IMR-90 (cell line): ENCODE measurements at regions not wholly inside any gene's neighbourhood (a gene's known extent, or its start where the extent isn't known, plus 50 kb on each side); places are given as distances from the start of the nearest gene placed in this dataset.

Experiments used
- ATAC-seq: fragments of 200-7000 bp; cut with Tn5 transposase; 2 replicates; pipeline ENCODE4 v1.9.1; 2020; ENCODE audit warnings: low read depth, mild to moderate bottlenecking, moderate library complexity
- BruUV-seq: library from RNA; stranded (reverse); fragments of 400-500 nt; replicated peaks from 2 replicates; lab custom pipeline; 2021; lab: Mats Ljungman, UMichigan
- CTCF ChIA-PET: fragments of 300-600 bp; formaldehyde crosslinking; extraction: SDS; loops from one replicate; lab custom pipeline; 2021; ENCODE audit warnings: antibody characterized with exemption; lab: Yijun Ruan, JAX
- POLR2A ChIA-PET: fragments of 300-600 bp; sonication (Branson Sonifier 250); formaldehyde crosslinking; loops from one replicate; lab custom pipeline; 2022; ENCODE audit warnings: antibody characterized with exemption; ENCODE audit not compliant: unreplicated experiment; lab: Charles Lee
- DNase-seq: peaks from one replicate; pipeline ENCODE4 v3.0.0; 2013
- H2AFZ ChIP-seq: replicated peaks from 2 replicates; pipeline ENCODE3; 2013; ENCODE audit warnings: low read length, mild to moderate bottlenecking; ENCODE audit not compliant: poor library complexity
- H2AK5ac ChIP-seq: 2 replicates; pipeline ENCODE4 v1.6.1; 2013; ENCODE audit warnings: low read depth, low read length, inconsistent platforms
- H2AK9ac ChIP-seq: replicated peaks from 2 replicates; pipeline ENCODE3; 2013; ENCODE audit warnings: mild to moderate bottlenecking, low read depth, low read length, moderate library complexity; ENCODE audit not compliant: poor library complexity
- H2BK120ac ChIP-seq: 2 replicates; pipeline ENCODE4 v1.6.1; 2013; ENCODE audit warnings: low read depth, low read length, inconsistent platforms
- H2BK15ac ChIP-seq: 3 replicates; pipeline ENCODE4 v1.6.1; 2013; ENCODE audit warnings: low read depth, low read length, inconsistent platforms
- H2BK20ac ChIP-seq: 2 replicates; pipeline ENCODE4 v1.6.1; 2013; ENCODE audit warnings: low read depth, mild to moderate bottlenecking, inconsistent platforms, low read length, moderate library complexity
- H2BK5ac ChIP-seq: 2 replicates; pipeline ENCODE4 v1.6.1; 2013; ENCODE audit warnings: mild to moderate bottlenecking, low read depth, low read length, inconsistent platforms; ENCODE audit not compliant: poor library complexity, severe bottlenecking
- H3K14ac ChIP-seq: replicated peaks from 2 replicates; pipeline ENCODE4 v1.6.1; 2013; ENCODE audit warnings: low read depth, low read length, inconsistent platforms
- H3K18ac ChIP-seq: 2 replicates; pipeline ENCODE4 v1.6.1; 2013; ENCODE audit warnings: low read depth, low read length, control low read depth
- H3K23ac ChIP-seq: 2 replicates; pipeline ENCODE4 v1.6.1; 2013; ENCODE audit warnings: low read depth, low read length, inconsistent platforms
- H3K27ac ChIP-seq: 2 replicates; pipeline ENCODE4 v1.5.1; 2013; ENCODE audit warnings: mild to moderate bottlenecking, control low read depth, low read length; ENCODE audit not compliant: insufficient read depth
- H3K27me3 ChIP-seq: 2 replicates; pipeline ENCODE4 v1.6.1; 2013; ENCODE audit warnings: low read length; ENCODE audit not compliant: control insufficient read depth, insufficient read depth
- H3K36me3 ChIP-seq: 2 replicates; pipeline ENCODE4 v1.6.1; 2013; ENCODE audit warnings: low read length, mixed read lengths; ENCODE audit not compliant: control insufficient read depth, insufficient read depth
- H3K4ac ChIP-seq: 2 replicates; pipeline ENCODE4 v1.6.1; 2013; ENCODE audit warnings: low read depth, low read length, inconsistent platforms
- H3K4me1 ChIP-seq: 2 replicates; pipeline ENCODE4 v1.6.1; 2013; ENCODE audit warnings: low read length, mixed read lengths; ENCODE audit not compliant: control insufficient read depth, insufficient read depth
- H3K4me2 ChIP-seq: 2 replicates; pipeline ENCODE4 v1.6.1; 2013; ENCODE audit warnings: low read depth, mild to moderate bottlenecking, control low read depth, low read length, moderate library complexity
- H3K4me3 ChIP-seq: 2 replicates; pipeline ENCODE4 v1.5.1; 2013; ENCODE audit warnings: low read depth, mild to moderate bottlenecking, control low read depth, low read length, moderate library complexity; ENCODE audit not compliant: insufficient read depth
- H3K56ac ChIP-seq: 2 replicates; pipeline ENCODE4 v1.6.1; 2013; ENCODE audit warnings: low read length, inconsistent platforms; ENCODE audit not compliant: insufficient read depth; ENCODE audit errors: extremely low read depth
- H3K79me1 ChIP-seq, 2 experiments: 2 replicates each; pipeline ENCODE4 v1.6.1; 2013; ENCODE audit warnings: low read length in 2 of 2, inconsistent platforms in 1 of 2, low read depth in 1 of 2
- H3K9ac ChIP-seq: 2 replicates; pipeline ENCODE4 v1.6.1; 2013; ENCODE audit warnings: low read depth, low read length, control low read depth
- H3K9me1 ChIP-seq: 2 replicates; pipeline ENCODE4 v1.6.1; 2013; ENCODE audit warnings: low read length, inconsistent platforms; ENCODE audit not compliant: insufficient read depth
- H3K9me3 ChIP-seq: 2 replicates; pipeline ENCODE4 v1.6.1; 2013; ENCODE audit warnings: low read length; ENCODE audit not compliant: control insufficient read depth, insufficient read depth
- H4K20me1 ChIP-seq: 2 replicates; pipeline ENCODE4 v1.6.1; 2013; ENCODE audit warnings: low read length, inconsistent platforms; ENCODE audit not compliant: insufficient read depth
- H4K5ac ChIP-seq: 2 replicates; pipeline ENCODE4 v1.6.1; 2013; ENCODE audit warnings: mild to moderate bottlenecking, low read depth, low read length, control low read depth
- H4K8ac ChIP-seq, 2 experiments: 2 replicates each; pipeline ENCODE4 v1.6.1; 2013; ENCODE audit warnings: low read depth in 2 of 2, low read length in 2 of 2, control low read depth in 1 of 2, inconsistent platforms in 1 of 2
- H4K91ac ChIP-seq: 2 replicates; pipeline ENCODE4 v1.6.1; 2013; ENCODE audit warnings: low read depth, low read length, inconsistent platforms; ENCODE audit not compliant: insufficient read depth
- BHLHE40 ChIP-seq: fragments of 150-350 bp; IDR thresholded peaks from 2 replicates; pipeline ENCODE4 v1.6.1; 2016; ENCODE audit warnings: mild to moderate bottlenecking, low read depth, low read length
- CEBPB ChIP-seq: IDR thresholded peaks from 2 replicates; pipeline ENCODE4 v1.6.1; 2012; ENCODE audit warnings: low read depth, low read length, improper control_type of control experiment
- CHD1 ChIP-seq: IDR thresholded peaks from 2 replicates; pipeline ENCODE4 v1.6.1; 2012; ENCODE audit warnings: low read depth, low read length, improper control_type of control experiment
- FOS ChIP-seq: fragments of 150-350 bp; IDR thresholded peaks from 2 replicates; pipeline ENCODE4 v1.6.1; 2016; ENCODE audit warnings: low read depth, low read length
- MAFK ChIP-seq: IDR thresholded peaks from 2 replicates; pipeline ENCODE4 v1.6.1; 2012; ENCODE audit warnings: low read depth, low read length, improper control_type of control experiment
- MAZ ChIP-seq: IDR thresholded peaks from 2 replicates; pipeline ENCODE4 v1.6.1; 2012; ENCODE audit warnings: low read depth, mild to moderate bottlenecking, low read length, improper control_type of control experiment, moderate library complexity, borderline replicate concordance
- MXI1 ChIP-seq: IDR thresholded peaks from 2 replicates; pipeline ENCODE4 v1.6.1; 2012; ENCODE audit warnings: low read depth, mild to moderate bottlenecking, low read length, moderate library complexity, borderline replicate concordance
- NFE2L2 ChIP-seq: fragments of 150-350 bp; IDR thresholded peaks from 2 replicates; pipeline ENCODE4 v1.6.1; 2016; ENCODE audit warnings: low read depth, mild to moderate bottlenecking, low read length
- POLR2A ChIP-seq: IDR thresholded peaks from 2 replicates; pipeline ENCODE4 v1.6.1; 2012; ENCODE audit warnings: mild to moderate bottlenecking, low read depth, low read length
- RAD21 ChIP-seq: IDR thresholded peaks from 2 replicates; pipeline ENCODE4 v1.6.1; 2012; ENCODE audit warnings: low read length, improper control_type of control experiment
- RCOR1 ChIP-seq: IDR thresholded peaks from 2 replicates; pipeline ENCODE4 v1.6.1; 2012; ENCODE audit warnings: mild to moderate bottlenecking, low read length, improper control_type of control experiment; ENCODE audit not compliant: insufficient replicate concordance
- RFX5 ChIP-seq: IDR thresholded peaks from 2 replicates; pipeline ENCODE4 v1.8.0; 2012; ENCODE audit warnings: low read depth, mild to moderate bottlenecking, low read length, moderate library complexity
- SMC3 ChIP-seq: fragments of 150-350 bp; IDR thresholded peaks from 2 replicates; pipeline ENCODE4 v1.6.1; 2016; ENCODE audit warnings: low read depth, mild to moderate bottlenecking, antibody characterized with exemption, low read length, moderate library complexity
- WGBS, 2 experiments: methylation state at CpG; one replicate each; pipeline versions ENCODE4 v1.1.5 to v1.1.7; 2013; ENCODE audit warnings: missing lambda C conversion rate in 2 of 2; ENCODE audit not compliant: insufficient read length in 1 of 2; ENCODE audit errors: extremely low coverage in 2 of 2; 5-methylcytosine and 5-hydroxymethylcytosine counted together
- dilution Hi-C: fragments of 300-500 bp; cut with HindIII; formaldehyde crosslinking; loops from one replicate; pipeline ENCODE4 v1.14.3; 2018; ENCODE audit warnings: low sequenced_read_pairs; ENCODE audit not compliant: unreplicated experiment
- in situ Hi-C: fragments of 300-500 bp; cut with MboI; formaldehyde crosslinking; loops from 3 replicates; pipeline ENCODE4 v1.14.3; 2019; ENCODE audit warnings: low sequenced_read_pairs, inconsistent platforms, mixed read lengths
- intact Hi-C: fragments of 100-400 bp; cut with micrococcal nuclease; formaldehyde crosslinking; loops from 2 replicates; pipeline ENCODE4 v1.10.0; 2022
- TF ChIP-seq, protein P1 (sequence below): fragments of 150-350 bp; IDR thresholded peaks from 2 replicates; pipeline ENCODE4 v1.6.1; 2017; ENCODE audit warnings: mild to moderate bottlenecking, antibody characterized with exemption, low read length, low read depth
- TF ChIP-seq, protein P2 (sequence below): fragments of 150-350 bp; IDR thresholded peaks from 2 replicates; pipeline ENCODE4 v1.6.1; 2016; ENCODE audit warnings: low read depth, mild to moderate bottlenecking, low read length, moderate library complexity, borderline replicate concordance
- TF ChIP-seq, protein P3 (sequence below): conservative IDR thresholded peaks from 2 replicates; pipeline ENCODE4 v1.5.1; 2012; ENCODE audit warnings: mild to moderate bottlenecking, low read depth, low read length, improper control_type of control experiment

DNA sequence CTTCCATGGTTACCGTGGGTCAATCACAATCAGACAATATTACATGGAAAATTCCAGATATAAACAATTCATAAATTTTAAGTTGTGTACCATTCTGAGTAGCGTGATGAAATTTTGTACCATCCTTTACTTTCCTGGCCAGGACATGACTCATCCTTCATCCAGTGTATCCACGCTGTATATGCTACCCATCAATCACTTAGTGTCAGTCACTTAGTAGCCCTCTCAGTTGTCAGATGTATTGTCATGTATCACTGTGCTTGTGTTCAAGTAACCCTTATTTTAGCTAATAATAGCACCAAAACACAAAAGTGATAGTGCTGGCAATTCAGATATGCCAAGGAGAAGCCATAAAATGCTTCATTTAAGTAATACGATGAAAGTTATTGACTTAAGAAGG, 282.6 kb downstream of the CPS1 start:
- no TSS peak for BruUV-seq
- TF ChIP-seq RFX5 (no peak), RCOR1 (no peak), MAFK (no peak), FOS (no peak), MAZ (no peak), MXI1 (no peak), SMC3 (no peak), NFE2L2 (no peak), RAD21 (no peak), CEBPB (no peak), CHD1 (no peak), BHLHE40 (no peak), POLR2A (no peak)
- TF ChIP-seq, protein P1, sequence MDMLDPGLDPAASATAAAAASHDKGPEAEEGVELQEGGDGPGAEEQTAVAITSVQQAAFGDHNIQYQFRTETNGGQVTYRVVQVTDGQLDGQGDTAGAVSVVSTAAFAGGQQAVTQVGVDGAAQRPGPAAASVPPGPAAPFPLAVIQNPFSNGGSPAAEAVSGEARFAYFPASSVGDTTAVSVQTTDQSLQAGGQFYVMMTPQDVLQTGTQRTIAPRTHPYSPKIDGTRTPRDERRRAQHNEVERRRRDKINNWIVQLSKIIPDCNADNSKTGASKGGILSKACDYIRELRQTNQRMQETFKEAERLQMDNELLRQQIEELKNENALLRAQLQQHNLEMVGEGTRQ, result no peak
- TF ChIP-seq, protein P2, sequence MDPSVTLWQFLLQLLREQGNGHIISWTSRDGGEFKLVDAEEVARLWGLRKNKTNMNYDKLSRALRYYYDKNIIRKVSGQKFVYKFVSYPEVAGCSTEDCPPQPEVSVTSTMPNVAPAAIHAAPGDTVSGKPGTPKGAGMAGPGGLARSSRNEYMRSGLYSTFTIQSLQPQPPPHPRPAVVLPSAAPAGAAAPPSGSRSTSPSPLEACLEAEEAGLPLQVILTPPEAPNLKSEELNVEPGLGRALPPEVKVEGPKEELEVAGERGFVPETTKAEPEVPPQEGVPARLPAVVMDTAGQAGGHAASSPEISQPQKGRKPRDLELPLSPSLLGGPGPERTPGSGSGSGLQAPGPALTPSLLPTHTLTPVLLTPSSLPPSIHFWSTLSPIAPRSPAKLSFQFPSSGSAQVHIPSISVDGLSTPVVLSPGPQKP, result no peak
- TF ChIP-seq, protein P3, sequence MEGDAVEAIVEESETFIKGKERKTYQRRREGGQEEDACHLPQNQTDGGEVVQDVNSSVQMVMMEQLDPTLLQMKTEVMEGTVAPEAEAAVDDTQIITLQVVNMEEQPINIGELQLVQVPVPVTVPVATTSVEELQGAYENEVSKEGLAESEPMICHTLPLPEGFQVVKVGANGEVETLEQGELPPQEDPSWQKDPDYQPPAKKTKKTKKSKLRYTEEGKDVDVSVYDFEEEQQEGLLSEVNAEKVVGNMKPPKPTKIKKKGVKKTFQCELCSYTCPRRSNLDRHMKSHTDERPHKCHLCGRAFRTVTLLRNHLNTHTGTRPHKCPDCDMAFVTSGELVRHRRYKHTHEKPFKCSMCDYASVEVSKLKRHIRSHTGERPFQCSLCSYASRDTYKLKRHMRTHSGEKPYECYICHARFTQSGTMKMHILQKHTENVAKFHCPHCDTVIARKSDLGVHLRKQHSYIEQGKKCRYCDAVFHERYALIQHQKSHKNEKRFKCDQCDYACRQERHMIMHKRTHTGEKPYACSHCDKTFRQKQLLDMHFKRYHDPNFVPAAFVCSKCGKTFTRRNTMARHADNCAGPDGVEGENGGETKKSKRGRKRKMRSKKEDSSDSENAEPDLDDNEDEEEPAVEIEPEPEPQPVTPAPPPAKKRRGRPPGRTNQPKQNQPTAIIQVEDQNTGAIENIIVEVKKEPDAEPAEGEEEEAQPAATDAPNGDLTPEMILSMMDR, result no peak
- DNase-seq, result no peak
- Histone ChIP-seq H3K36me3 (no peaks in the 10 kb centered on the region), H3K23ac (no peak overlapping the region), H2AFZ (no peak overlapping the region), H3K27ac (no peak overlapping the region), H4K8ac (no peak overlapping the region), H3K4me3 (no peak overlapping the region), H3K9ac (no peak overlapping the region), H3K9me1 (no peaks in the 10 kb centered on the region), H3K18ac (no peak overlapping the region), H3K79me1 (no peaks in the 10 kb centered on the region), H3K56ac (no peak overlapping the region), H4K91ac (no peak overlapping the region), H3K27me3 (no peaks in the 10 kb centered on the region), H3K4me1 (no peaks in the 10 kb centered on the region), H2AK5ac (no peak overlapping the region), H3K14ac (no peak overlapping the region), H2AK9ac (no peak overlapping the region), H3K4ac (no peak overlapping the region), H2BK15ac (no peak overlapping the region), H2BK5ac (no peak overlapping the region), H4K5ac (no peak overlapping the region), H3K9me3 (peaks cover 10% of the 10 kb centered on the region), H4K20me1 (no peaks in the 10 kb centered on the region), H2BK120ac (no peak overlapping the region), H2BK20ac (no peak overlapping the region), H3K4me2 (no peak overlapping the region)
- ChIA-PET CTCF (no interaction called here), POLR2A (no interaction called here)
- in situ Hi-C loops, result no loop called here
- ATAC-seq, result no peak
- intact Hi-C loops, result no loop called here
- dilution Hi-C loops, result no loop called here
- 60% methylated on average over 1 of the region's 4 CpGs; no CpG with 5 or more reads in 1 of the 2 experiments for WGBS, 2 experiments
